TTC549 (cell line): ENCODE measurements at regions not wholly inside any gene's neighbourhood (a gene's known extent, or its start where the extent isn't known, plus 50 kb on each side); places are given as distances from the start of the nearest gene placed in this dataset.

ENCODE experiments used
- FAIRE-seq: peaks from 2 replicates; lab custom pipeline; 2012; peaks lifted over from hg19 to GRCh38; lab: Jason Lieb, UNC

- no peak for FAIRE-seq
Measured at GRCh38 chr20:57968120-57968519, 258.3 kb upstream of the PMEPA1 start.

GRCh38 chr20:57967364-57967763 is 257.5 kb upstream of the PMEPA1 start:
- no peak for FAIRE-seq

GRCh38 chr20:57966620-57967019 is 256.8 kb upstream of the PMEPA1 start:
- no peak for FAIRE-seq

GRCh38 chr20:57965441-57965840 is 255.6 kb upstream of the PMEPA1 start:
- no peak for FAIRE-seq

GRCh38 chr20:57964011-57964862 is 254.4 kb upstream of the PMEPA1 start:
- no peak for FAIRE-seq

GRCh38 chr20:57960803-57961575 is 251.2 kb upstream of the PMEPA1 start:
- no peak for FAIRE-seq

GRCh38 chr20:57959589-57959988 is 249.8 kb upstream of the PMEPA1 start:
- no peak for FAIRE-seq

GRCh38 chr20:57959018-57959417 is 249.2 kb upstream of the PMEPA1 start:
- FAIRE-seq = no peak

- no peak for FAIRE-seq
Measured at GRCh38 chr20:57958050-57958420, 248.2 kb upstream of the PMEPA1 start.

- FAIRE-seq = no peak
Measured at GRCh38 chr20:57957411-57958049, 247.7 kb upstream of the PMEPA1 start.

- FAIRE-seq = no peak
Measured at GRCh38 chr20:57953638-57954037, 243.8 kb upstream of the PMEPA1 start.

GRCh38 chr20:57952136-57952535 is 242.3 kb upstream of the PMEPA1 start:
- FAIRE-seq = no peak

GRCh38 chr20:57951549-57951948 is 241.7 kb upstream of the PMEPA1 start:
- FAIRE-seq = no peak

GRCh38 chr20:57950764-57951485 is 241.1 kb upstream of the PMEPA1 start:
- FAIRE-seq = no peak

GRCh38 chr20:57948180-57948955 is 238.6 kb upstream of the PMEPA1 start:
- FAIRE-seq = no peak

- FAIRE-seq = no peak
Measured at GRCh38 chr20:57947421-57948179, 237.8 kb upstream of the PMEPA1 start.

GRCh38 chr20:57946559-57947315 is 236.9 kb upstream of the PMEPA1 start:
- FAIRE-seq = no peak

GRCh38 chr20:57944988-57945387 is 235.2 kb upstream of the PMEPA1 start:
- no peak for FAIRE-seq

GRCh38 chr20:57943950-57944349 is 234.1 kb upstream of the PMEPA1 start:
- FAIRE-seq = no peak

GRCh38 chr20:57943291-57943690 is 233.5 kb upstream of the PMEPA1 start:
- FAIRE-seq = no peak
